HG02798 (cell line): ENCODE measurements at regions not wholly inside any gene's neighbourhood (a gene's known extent, or its start where the extent isn't known, plus 50 kb on each side); places are given as distances from the start of the nearest gene placed in this dataset.

Experiments
- ATAC-seq: cut with Tn5 transposase; IDR thresholded peaks from one replicate; pipeline ENCODE4 v1.9.1; 2021; ENCODE audit warnings: mild to moderate bottlenecking; ENCODE audit not compliant: unreplicated experiment, poor library complexity

GRCh38 chr3:102176333-102177050 lies 258.3 kb upstream of the ZPLD1 start:
- no peak for ATAC-seq

GRCh38 chr3:102177075-102177755 lies 257.6 kb upstream of the ZPLD1 start:
- no peak for ATAC-seq

GRCh38 chr3:102178817-102179216 lies 256.0 kb upstream of the ZPLD1 start:
- ATAC-seq = no peak

GRCh38 chr3:102179326-102180177 lies 255.3 kb upstream of the ZPLD1 start:
- ATAC-seq = peak; percentile 50

GRCh38 chr3:102180280-102180931 lies 254.4 kb upstream of the ZPLD1 start:
- ATAC-seq = peak; percentile 40

- ATAC-seq = no peak
Observed at GRCh38 chr3:102181175-102181920, 253.5 kb upstream of the ZPLD1 start.

GRCh38 chr3:102182162-102182561 lies 252.7 kb upstream of the ZPLD1 start:
- no peak for ATAC-seq

- no peak for ATAC-seq
Observed at GRCh38 chr3:102183186-102183585, 251.6 kb upstream of the ZPLD1 start.

- no peak for ATAC-seq
Observed at GRCh38 chr3:102183623-102184022, 251.2 kb upstream of the ZPLD1 start.

GRCh38 chr3:102189541-102189940 lies 245.3 kb upstream of the ZPLD1 start:
- no peak for ATAC-seq

GRCh38 chr3:102189956-102190723 lies 244.7 kb upstream of the ZPLD1 start:
- ATAC-seq = no peak

- no peak for ATAC-seq
Observed at GRCh38 chr3:102192575-102192974, 242.2 kb upstream of the ZPLD1 start.

GRCh38 chr3:102193255-102193654 lies 241.6 kb upstream of the ZPLD1 start:
- ATAC-seq = no peak

- ATAC-seq = no peak
Observed at GRCh38 chr3:102194001-102194400, 240.8 kb upstream of the ZPLD1 start.

GRCh38 chr3:102194760-102195159 lies 240.1 kb upstream of the ZPLD1 start:
- peak; percentile 69 for ATAC-seq

- ATAC-seq = no peak
Observed at GRCh38 chr3:102195198-102195948, 239.4 kb upstream of the ZPLD1 start.

GRCh38 chr3:102200126-102200525 lies 234.7 kb upstream of the ZPLD1 start:
- ATAC-seq = no peak

GRCh38 chr3:102200560-102200959 lies 234.3 kb upstream of the ZPLD1 start:
- no peak for ATAC-seq
